ENCODE measurements at regions not wholly inside any gene's neighbourhood (a gene's known extent, or its start where the extent isn't known, plus 50 kb on each side); places are given as distances from the start of the nearest gene placed in this dataset.

GRCh38 chr2:139790136-139790535 is 1009.9 kb upstream of the NXPH2 start:
- Histone ChIP-seq H3K9me3 (replicated peaks) (no peaks in the 10 kb centered on the region), H3K4me3 (no peak overlapping the region), H3K4me1 (no peaks in the 10 kb centered on the region), H3K27ac (no peak overlapping the region), H3K36me3 (no peaks in the 10 kb centered on the region), H3K27me3 (no peaks in the 10 kb centered on the region)
- no peak for DNase-seq

- no peak for DNase-seq
- no peaks in the 10 kb centered on the region for H3K36me3 ChIP-seq
- no peaks in the 10 kb centered on the region for H3K4me1 ChIP-seq
- H3K27me3 ChIP-seq, result no peaks in the 10 kb centered on the region
- no peak overlapping the region for H3K27ac ChIP-seq
- H3K4me3 ChIP-seq, result no peak overlapping the region
- no peaks in the 10 kb centered on the region for H3K9me3 ChIP-seq (replicated peaks)
Measured at GRCh38 chr2:139778732-139779131, 998.5 kb upstream of the NXPH2 start.

GRCh38 chr2:139773720-139774277 is 993.6 kb upstream of the NXPH2 start:
- Histone ChIP-seq H3K27me3 (no peaks in the 10 kb centered on the region), H3K4me3 (no peak overlapping the region), H3K4me1 (no peaks in the 10 kb centered on the region), H3K9me3 (replicated peaks) (no peaks in the 10 kb centered on the region), H3K27ac (no peak overlapping the region), H3K36me3 (no peaks in the 10 kb centered on the region)
- DNase-seq, result no peak

- H3K27ac ChIP-seq, result no peak overlapping the region
Measured at GRCh38 chr2:139769633-139770032, 989.4 kb upstream of the NXPH2 start.

GRCh38 chr2:139763705-139764104 is 983.5 kb upstream of the NXPH2 start:
- Histone ChIP-seq H3K4me1 (no peaks in the 10 kb centered on the region), H3K36me3 (no peaks in the 10 kb centered on the region), H3K9me3 (replicated peaks) (no peaks in the 10 kb centered on the region), H3K4me3 (no peak overlapping the region), H3K27ac (no peak overlapping the region), H3K27me3 (no peaks in the 10 kb centered on the region)
- no peak for DNase-seq

More at GRCh38 chr2:139769633-139770032, 989.4 kb upstream of the NXPH2 start:
- Histone ChIP-seq H3K27me3 (no peaks in the 10 kb centered on the region), H3K4me1 (no peaks in the 10 kb centered on the region), H3K9me3 (replicated peaks) (no peaks in the 10 kb centered on the region), H3K4me3 (no peak overlapping the region), H3K36me3 (no peaks in the 10 kb centered on the region)
- no peak for DNase-seq

- DNase-seq, result no peak
- Histone ChIP-seq H3K9me3 (replicated peaks) (no peaks in the 10 kb centered on the region), H3K36me3 (no peaks in the 10 kb centered on the region), H3K4me3 (no peak overlapping the region), H3K4me1 (no peaks in the 10 kb centered on the region; the same call in 1 of the 2 replicates), H3K27ac (no peak overlapping the region), H3K27me3 (no peaks in the 10 kb centered on the region)
Measured at GRCh38 chr2:139759000-139759505, 978.9 kb upstream of the NXPH2 start.

- Histone ChIP-seq H3K27me3 (no peaks in the 10 kb centered on the region), H3K4me3 (no peak overlapping the region), H3K27ac (no peak overlapping the region), H3K36me3 (no peaks in the 10 kb centered on the region), H3K9me3 (replicated peaks) (no peaks in the 10 kb centered on the region), H3K4me1 (no peaks in the 10 kb centered on the region)
- no peak for DNase-seq
Measured at GRCh38 chr2:139746901-139747300, 966.7 kb upstream of the NXPH2 start.

GRCh38 chr2:139744273-139744672 is 964.1 kb upstream of the NXPH2 start:
- H3K9me3 ChIP-seq (replicated peaks), result no peaks in the 10 kb centered on the region
- H3K27me3 ChIP-seq, result no peaks in the 10 kb centered on the region
- no peak overlapping the region for H3K4me3 ChIP-seq
- DNase-seq, result no peak
- H3K36me3 ChIP-seq, result no peaks in the 10 kb centered on the region
- no peaks in the 10 kb centered on the region; the same call in 1 of the 2 replicates for H3K4me1 ChIP-seq
- no peak overlapping the region for H3K27ac ChIP-seq

- Histone ChIP-seq H3K9me3 (replicated peaks) (no peaks in the 10 kb centered on the region; the same call in 1 of the 2 replicates), H3K4me1 (no peaks in the 10 kb centered on the region; the same call in 1 of the 2 replicates), H3K27me3 (no peaks in the 10 kb centered on the region), H3K27ac (no peak overlapping the region), H3K36me3 (no peaks in the 10 kb centered on the region), H3K4me3 (no peak overlapping the region)
- no peak for DNase-seq
Measured at GRCh38 chr2:139742216-139743172, 962.3 kb upstream of the NXPH2 start.

- H3K4me3 ChIP-seq, result no peak overlapping the region
- no peak for DNase-seq
- no peak overlapping the region for H3K27ac ChIP-seq
- no peaks in the 10 kb centered on the region; the same call in 1 of the 2 replicates for H3K9me3 ChIP-seq (replicated peaks)
- H3K36me3 ChIP-seq, result no peaks in the 10 kb centered on the region
- no peaks in the 10 kb centered on the region for H3K27me3 ChIP-seq
- no peaks in the 10 kb centered on the region; the same call in 1 of the 2 replicates for H3K4me1 ChIP-seq
Measured at GRCh38 chr2:139737659-139738058, 957.5 kb upstream of the NXPH2 start.

GRCh38 chr2:139730197-139730596 is 950.0 kb upstream of the NXPH2 start:
- H3K27me3 ChIP-seq, result no peaks in the 10 kb centered on the region
- no peak overlapping the region for H3K27ac ChIP-seq
- no peak for DNase-seq
- H3K4me1 ChIP-seq, result no peaks in the 10 kb centered on the region
- H3K4me3 ChIP-seq, result no peak overlapping the region
- no peaks in the 10 kb centered on the region for H3K9me3 ChIP-seq (replicated peaks)
- no peaks in the 10 kb centered on the region for H3K36me3 ChIP-seq

GRCh38 chr2:139721411-139721995 is 941.3 kb upstream of the NXPH2 start:
- H3K27me3 ChIP-seq, result no peaks in the 10 kb centered on the region
- H3K4me3 ChIP-seq, result no peak overlapping the region
- H3K9me3 ChIP-seq (replicated peaks), result no peaks in the 10 kb centered on the region
- DNase-seq, result no peak
- H3K4me1 ChIP-seq, result no peaks in the 10 kb centered on the region
- no peaks in the 10 kb centered on the region for H3K36me3 ChIP-seq
- no peak overlapping the region for H3K27ac ChIP-seq

GRCh38 chr2:139720056-139720455 is 939.9 kb upstream of the NXPH2 start:
- Histone ChIP-seq H3K4me1 (no peaks in the 10 kb centered on the region), H3K27ac (no peak overlapping the region), H3K36me3 (no peaks in the 10 kb centered on the region), H3K9me3 (replicated peaks) (no peaks in the 10 kb centered on the region), H3K4me3 (no peak overlapping the region), H3K27me3 (no peaks in the 10 kb centered on the region)
- no peak for DNase-seq

GRCh38 chr2:139704606-139705005 is 924.4 kb upstream of the NXPH2 start:
- DNase-seq, result no peak
- Histone ChIP-seq H3K4me3 (no peak overlapping the region), H3K36me3 (no peaks in the 10 kb centered on the region), H3K4me1 (no peaks in the 10 kb centered on the region), H3K9me3 (replicated peaks) (no peaks in the 10 kb centered on the region), H3K27ac (no peak overlapping the region), H3K27me3 (no peaks in the 10 kb centered on the region)

GRCh38 chr2:139694327-139694726 is 914.1 kb upstream of the NXPH2 start:
- Histone ChIP-seq H3K4me3 (no peak overlapping the region), H3K9me3 (replicated peaks) (no peaks in the 10 kb centered on the region), H3K27me3 (no peaks in the 10 kb centered on the region), H3K4me1 (no peaks in the 10 kb centered on the region), H3K36me3 (no peaks in the 10 kb centered on the region), H3K27ac (no peak overlapping the region)
- DNase-seq, result no peak

All from SJCRH30 (cell line).